K562 (cell line): ENCODE measurements at regions not wholly inside any gene's neighbourhood (a gene's known extent, or its start where the extent isn't known, plus 50 kb on each side); places are given as distances from the start of the nearest gene placed in this dataset.

ENCODE experiments used
- ATAC-seq: fragments of 200-7000 bp; cut with Tn5 transposase; 3 replicates; pipeline ENCODE4 v1.9.1; 2020; ENCODE audit warnings: moderate library complexity
- BruUV-seq: library from RNA; stranded (reverse); fragments of 400-500 nt; replicated peaks from 2 replicates; lab custom pipeline; 2021; lab: Mats Ljungman, UMichigan
- CTCF ChIA-PET: fragments of 300-600 bp; formaldehyde crosslinking; extraction: SDS; loops from one replicate; lab custom pipeline; 2021; ENCODE audit warnings: low intra/inter-chr PET ratio; lab: Yijun Ruan, JAX
- POLR2A ChIA-PET: fragments of 300-600, 350-650 bp; sonication (Branson Sonifier 250); formaldehyde crosslinking; extraction: SDS; loops from one replicate; lab custom pipeline; 2021; ENCODE audit warnings: antibody characterized with exemption, inconsistent platforms; lab: Yijun Ruan, JAX
- DNase-seq, 4 experiments: peaks; one replicate each; pipeline versions ENCODE4 v3.0.0 to v3.0.0-alpha.2; 2011 to 2018; ENCODE audit warnings: low spot score in 3 of 4, mixed read lengths in 3 of 4; ENCODE audit errors: extremely low read depth in 1 of 4
- FAIRE-seq: peaks from 2 replicates; lab custom pipeline; 2011; peaks lifted over from hg19 to GRCh38; lab: Jason Lieb, UNC
- H2AFZ ChIP-seq: 2 replicates; pipeline ENCODE4 v1.6.0; 2011; ENCODE audit warnings: low read depth, low read length, control low read depth, inconsistent platforms
- H3K27ac ChIP-seq: fragments of 200-600 bp; 3 replicates; pipeline ENCODE4 v1.8.0; 2011; ENCODE audit warnings: low read depth, mild to moderate bottlenecking, control low read depth, inconsistent platforms, low read length, moderate library complexity, mixed read lengths; ENCODE audit errors: extremely low read depth
- H3K27me3 ChIP-seq, 2 experiments: fragments of 300-600 bp in 1 of 2; 2 replicates in 1 of 2; 3 replicates in 1 of 2; pipeline versions ENCODE4 v1.6.0 to v1.8.0; 2011; ENCODE audit warnings: inconsistent platforms in 2 of 2, low read length in 2 of 2, mild to moderate bottlenecking in 1 of 2, mixed read lengths in 1 of 2, moderate library complexity in 1 of 2; ENCODE audit not compliant: control insufficient read depth in 2 of 2, insufficient read depth in 2 of 2
- H3K36me3 ChIP-seq: fragments of 300-600 bp; 3 replicates; pipeline ENCODE4 v1.8.0; 2011; ENCODE audit warnings: mild to moderate bottlenecking, low read length, inconsistent platforms; ENCODE audit not compliant: control insufficient read depth, insufficient read depth
- H3K4me1 ChIP-seq, 2 experiments: fragments of 200-600 bp in 1 of 2; replicated peaks in 1 of 2; 2 replicates in 1 of 2; 3 replicates in 1 of 2; pipeline versions ENCODE4 v1.5.1 to v1.8.0; 2011; ENCODE audit warnings: inconsistent platforms in 2 of 2, low read length in 2 of 2, mild to moderate bottlenecking in 1 of 2, mixed read lengths in 1 of 2, moderate library complexity in 1 of 2; ENCODE audit not compliant: control insufficient read depth in 2 of 2, insufficient read depth in 2 of 2
- H3K4me2 ChIP-seq: 2 replicates; pipeline ENCODE4 v1.6.1; 2011; ENCODE audit warnings: low read length, control low read depth, inconsistent platforms, mixed read lengths; ENCODE audit not compliant: insufficient read depth
- H3K4me3 ChIP-seq: fragments of 200-600 bp; sonication (generic), shearing (Covaris generic); 2 replicates; pipeline ENCODE4 v1.5.1; 2016; ENCODE audit warnings: control low read depth, inconsistent platforms
- H3K79me2 ChIP-seq: fragments of 200-600 bp; 3 replicates; pipeline ENCODE4 v1.8.0; 2011; ENCODE audit warnings: low read length, inconsistent platforms; ENCODE audit not compliant: control insufficient read depth, insufficient read depth
- H3K9ac ChIP-seq, 2 experiments: 2 replicates each; pipeline versions ENCODE4 v1.6.0 to v1.6.1; 2011; ENCODE audit warnings: low read depth in 2 of 2, low read length in 2 of 2, control low read depth in 1 of 2, inconsistent platforms in 1 of 2, mild to moderate bottlenecking in 1 of 2, mixed read lengths in 1 of 2; ENCODE audit not compliant: insufficient read depth in 1 of 2
- H3K9me1 ChIP-seq: one replicate; pipeline ENCODE4 v1.6.0; 2011; ENCODE audit warnings: inconsistent platforms, mild to moderate bottlenecking, low read length, moderate library complexity; ENCODE audit not compliant: control insufficient read depth, insufficient read depth
- H3K9me3 ChIP-seq: replicated peaks from 2 replicates; pipeline ENCODE4 v1.5.1; 2011; ENCODE audit warnings: low read depth, low read length, inconsistent platforms; ENCODE audit not compliant: control insufficient read depth, insufficient read depth
- H4K20me1 ChIP-seq: replicated peaks from 2 replicates; pipeline ENCODE4 v1.6.1; 2011; ENCODE audit warnings: low read length, inconsistent platforms, mixed read lengths; ENCODE audit not compliant: control insufficient read depth, insufficient read depth
- BHLHE40 ChIP-seq: IDR thresholded peaks from 2 replicates; pipeline ENCODE4 v1.6.1; 2011; ENCODE audit warnings: low read length, improper control_type of control experiment
- CBX2 ChIP-seq: fragments of 200-600 bp; sonication (generic); IDR thresholded peaks from one replicate; pipeline ENCODE4 v1.6.1; 2012; ENCODE audit warnings: mild to moderate bottlenecking, low read length, inconsistent platforms; ENCODE audit not compliant: insufficient read depth, poor library complexity, severe bottlenecking
- DPF2 ChIP-seq: fragments of 450-650 bp; IDR thresholded peaks from 2 replicates; pipeline ENCODE4 v1.6.1; 2016
- PCBP1 ChIP-seq: fragments of 200-400 bp; formaldehyde crosslinking; IDR thresholded peaks from 2 replicates; pipeline ENCODE4 v1.6.1; 2018; ENCODE audit warnings: mild to moderate bottlenecking, low read depth, low read length; ENCODE audit not compliant: poor library complexity, severe bottlenecking
- PTBP1 ChIP-seq: fragments of 200-400 bp; formaldehyde crosslinking; IDR thresholded peaks from 2 replicates; pipeline ENCODE4 v1.6.1; 2017; ENCODE audit warnings: low read depth, low read length
- ZKSCAN1 ChIP-seq: fragments of 150-350 bp; IDR thresholded peaks from 2 replicates; pipeline ENCODE4 v1.6.1; 2016; ENCODE audit warnings: low read depth, low read length
- in situ Hi-C: fragments of 300-500 bp; cut with MboI; formaldehyde crosslinking; loops from 4 replicates; pipeline ENCODE4 v1.15.0; 2018; ENCODE audit warnings: inconsistent platforms, mixed read lengths
- intact Hi-C: fragments of 100-400 bp; cut with micrococcal nuclease; formaldehyde crosslinking; loops from 2 replicates; pipeline ENCODE4 v1.14.2; 2022
- TF ChIP-seq, protein P1 (sequence below): sonication (generic); formaldehyde crosslinking; IDR thresholded peaks from 2 replicates; pipeline ENCODE4 v1.8.0; 2023; ENCODE audit warnings: mild to moderate bottlenecking, missing genetic modification reagents

DNA sequence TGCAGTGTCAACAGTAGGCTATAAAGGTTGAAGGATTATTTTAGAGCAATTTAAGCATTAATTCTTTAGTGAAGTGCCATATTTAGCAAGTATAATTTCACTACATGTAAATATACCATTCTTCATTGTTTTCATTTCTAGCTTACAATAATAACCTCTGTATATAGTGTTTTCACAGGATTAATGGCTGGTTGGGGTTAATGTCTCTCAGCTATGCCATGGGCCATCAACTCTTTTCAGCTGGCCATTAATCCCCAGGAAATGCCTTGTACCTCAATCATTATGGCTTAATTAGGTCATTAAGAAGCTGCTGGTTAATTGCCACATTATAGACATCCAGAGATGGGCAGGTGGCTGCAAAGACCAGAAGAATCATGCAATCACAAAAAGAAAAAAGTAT is 715.1 kb downstream of the MAT2B start:
- no peaks in the 10 kb centered on the region for H4K20me1 ChIP-seq
- no TSS peak for BruUV-seq
- ATAC-seq: no peak
- in situ Hi-C loops: no loop called here
- POLR2A ChIA-PET: no interaction called here
- no peak for DNase-seq
- TF ChIP-seq CBX2 (no peak), PCBP1 (no peak), PTBP1 (no peak), BHLHE40 (no peak), ZKSCAN1 (no peak), DPF2 (no peak)
- TF ChIP-seq, protein P1, sequence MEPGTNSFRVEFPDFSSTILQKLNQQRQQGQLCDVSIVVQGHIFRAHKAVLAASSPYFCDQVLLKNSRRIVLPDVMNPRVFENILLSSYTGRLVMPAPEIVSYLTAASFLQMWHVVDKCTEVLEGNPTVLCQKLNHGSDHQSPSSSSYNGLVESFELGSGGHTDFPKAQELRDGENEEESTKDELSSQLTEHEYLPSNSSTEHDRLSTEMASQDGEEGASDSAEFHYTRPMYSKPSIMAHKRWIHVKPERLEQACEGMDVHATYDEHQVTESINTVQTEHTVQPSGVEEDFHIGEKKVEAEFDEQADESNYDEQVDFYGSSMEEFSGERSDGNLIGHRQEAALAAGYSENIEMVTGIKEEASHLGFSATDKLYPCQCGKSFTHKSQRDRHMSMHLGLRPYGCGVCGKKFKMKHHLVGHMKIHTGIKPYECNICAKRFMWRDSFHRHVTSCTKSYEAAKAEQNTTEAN: no peak
- TF ChIP-seq, all 486 proteins: peak for 0
- H3K79me2 ChIP-seq: no peaks in the 10 kb centered on the region
- H3K4me1 ChIP-seq: no peaks in the 10 kb centered on the region; a peak in 1 of 5 replicates
- no peak overlapping the region for H3K9ac ChIP-seq
- no peaks in the 10 kb centered on the region for H3K36me3 ChIP-seq
- H3K9me3 ChIP-seq: no peaks in the 10 kb centered on the region
- no peak overlapping the region for H3K27ac ChIP-seq
- CTCF ChIA-PET: no interaction called here
- intact Hi-C loops: loop anchor here (5.0 kb wide), 1 partner anchor 668 kb away; no protein-coding TSS in a partner anchor
- FAIRE-seq: no peak
- H2AFZ ChIP-seq: no peak overlapping the region
- no peak overlapping the region for H3K4me2 ChIP-seq
- no peaks in the 10 kb centered on the region for H3K27me3 ChIP-seq
- H3K9me1 ChIP-seq: no peaks in the 10 kb centered on the region
- no peak overlapping the region for H3K4me3 ChIP-seq
